T-helper 1 cell treated with Interleukin-12 subunit alpha and Interleukin-12 subunit beta and Interleukin-4 antibody, amounts not matched to agents 30 μg/mL and 1 μg/mL, for 36 hours (primary cell): ENCODE measurements at regions not wholly inside any gene's neighbourhood (a gene's known extent, or its start where the extent isn't known, plus 50 kb on each side); places are given as distances from the start of the nearest gene placed in this dataset.
"Not testable (repeated sequence)": the region's sequence is repeated elsewhere in the genome, so short reads cannot be mapped to it uniquely, and the experiment has no call there.

ENCODE experiments used
- H3K27ac Mint-ChIP-seq: one replicate; pipeline ENCODE4 v1.8.0; 2021; ENCODE audit warnings: mild to moderate bottlenecking, mixed read lengths
- H3K27me3 Mint-ChIP-seq: one replicate; pipeline ENCODE4 v1.8.0; 2021; ENCODE audit warnings: low read depth, mixed read lengths
- H3K36me3 Mint-ChIP-seq: one replicate; pipeline ENCODE4 v1.8.0; 2021; ENCODE audit warnings: low read depth, mixed read lengths
- H3K4me1 Mint-ChIP-seq: one replicate; pipeline ENCODE4 v1.8.0; 2021; ENCODE audit warnings: low read depth, mixed read lengths
- H3K4me3 Mint-ChIP-seq: one replicate; pipeline ENCODE4 v1.8.0; 2021; ENCODE audit warnings: mild to moderate bottlenecking, moderate library complexity, mixed read lengths
- H3K9me3 Mint-ChIP-seq: one replicate; pipeline ENCODE4 v1.8.0; 2021; ENCODE audit warnings: mixed read lengths

DNA sequence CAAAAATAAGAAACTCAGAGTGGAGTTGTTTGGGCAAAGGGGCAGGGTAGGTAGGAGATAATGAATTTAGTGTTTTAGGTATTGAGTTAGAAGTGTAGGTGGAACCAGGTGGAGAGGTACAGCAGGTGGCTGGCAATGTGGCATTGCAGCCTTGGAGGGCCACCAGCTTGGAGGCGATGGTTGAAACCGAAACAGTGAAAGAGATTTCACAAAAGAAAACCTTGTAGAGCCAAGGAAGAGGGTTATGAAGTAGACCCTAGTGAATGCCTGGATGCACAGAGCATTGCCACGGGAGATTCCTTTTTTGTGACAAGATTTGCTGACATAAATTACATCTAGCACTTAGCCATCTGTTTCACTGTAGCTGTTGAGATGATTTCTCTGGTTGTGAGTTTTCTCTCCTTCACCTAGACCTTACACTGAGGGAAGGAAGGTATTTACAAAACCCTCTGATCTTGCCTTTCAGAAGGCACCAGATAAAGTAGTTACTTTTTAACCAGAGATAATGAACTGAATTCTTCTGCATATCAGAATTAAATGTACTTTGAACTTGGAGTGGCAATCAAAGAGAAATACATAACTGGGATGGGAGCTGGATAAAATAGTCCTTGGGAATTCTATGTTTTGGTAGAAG is 104.1 kb upstream of the CASK start:
- Mint-ChIP-seq H3K4me3 (no peak overlapping the region), H3K4me1 (no peaks in the 10 kb centered on the region)

DNA sequence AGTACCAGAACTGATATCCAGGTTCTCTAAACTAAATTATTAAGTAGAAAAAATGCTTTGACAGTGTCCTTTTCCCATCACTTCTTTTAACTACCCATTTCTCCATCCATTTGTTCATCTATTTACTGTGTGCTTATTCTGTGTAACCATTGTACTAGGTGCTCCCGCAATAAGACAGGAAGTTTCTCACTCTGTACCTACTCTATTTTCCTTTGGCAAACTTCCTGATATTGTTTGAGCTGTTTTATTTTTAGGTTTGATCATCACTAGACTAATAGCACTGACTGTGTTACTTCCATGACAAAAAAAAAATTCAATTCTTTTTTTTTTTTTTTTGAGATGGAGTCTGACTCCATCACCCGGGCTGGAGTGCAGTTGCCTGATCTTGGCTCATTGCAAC is 102.5 kb upstream of the CASK start:
- Mint-ChIP-seq H3K4me1 (no peaks in the 10 kb centered on the region), H3K27ac (no peak overlapping the region), H3K4me3 (no peak overlapping the region), H3K27me3 (peaks cover 6% of the 10 kb centered on the region), H3K9me3 (peaks cover 6% of the 10 kb centered on the region), H3K36me3 (no peaks in the 10 kb centered on the region)

More for the DNA sequence above, 104.1 kb upstream of the CASK start:
- H3K9me3 Mint-ChIP-seq = peaks cover 10% of the 10 kb centered on the region
- H3K36me3 Mint-ChIP-seq = no peaks in the 10 kb centered on the region
- peaks cover 6% of the 10 kb centered on the region for H3K27me3 Mint-ChIP-seq
- no peak overlapping the region for H3K27ac Mint-ChIP-seq

DNA sequence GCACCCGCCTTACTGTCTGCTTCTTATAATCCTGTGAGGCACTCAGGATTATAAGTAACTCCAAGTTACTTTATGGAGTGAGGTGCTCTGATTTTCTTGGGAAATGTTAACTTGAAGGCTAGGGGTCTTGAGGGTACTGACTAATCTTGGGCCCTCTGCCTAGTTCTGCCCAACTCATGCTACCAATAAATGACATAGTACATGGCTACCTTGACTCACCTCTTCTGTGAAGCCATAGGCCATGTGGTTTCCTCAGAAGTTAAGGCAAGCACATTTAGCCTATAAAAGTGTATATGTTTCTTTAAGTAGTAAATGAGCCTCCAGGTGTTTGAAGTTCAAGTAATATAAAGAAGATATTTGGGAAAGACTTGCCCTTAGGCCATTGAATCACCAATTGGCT is 99.8 kb upstream of the CASK start:
- no peaks in the 10 kb centered on the region for H3K36me3 Mint-ChIP-seq
- peaks cover 6% of the 10 kb centered on the region for H3K4me1 Mint-ChIP-seq
- H3K9me3 Mint-ChIP-seq = peaks cover 6% of the 10 kb centered on the region
- no peak overlapping the region for H3K4me3 Mint-ChIP-seq
- H3K27ac Mint-ChIP-seq = no peak overlapping the region
- no peaks in the 10 kb centered on the region for H3K27me3 Mint-ChIP-seq

DNA sequence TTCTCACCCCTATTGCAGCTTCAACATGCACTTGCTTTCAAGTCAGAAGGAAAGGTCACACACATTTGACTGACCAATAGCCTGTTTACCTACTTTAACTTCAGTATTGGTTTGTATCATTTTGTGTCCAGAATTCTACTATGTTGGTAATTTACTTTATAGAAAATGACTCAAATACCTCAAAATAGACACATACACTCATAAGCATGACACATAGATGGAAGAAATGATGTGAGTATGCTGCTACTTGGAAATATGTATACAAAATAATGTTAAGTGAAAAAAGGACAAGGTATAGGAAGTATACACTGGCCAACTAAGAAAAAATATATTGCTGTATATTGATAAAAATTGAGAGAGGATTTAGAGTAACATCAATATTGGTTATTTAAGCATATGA is 98.8 kb upstream of the CASK start:
- H3K36me3 Mint-ChIP-seq = no peaks in the 10 kb centered on the region
- no peak overlapping the region for H3K4me3 Mint-ChIP-seq
- peaks cover 6% of the 10 kb centered on the region for H3K9me3 Mint-ChIP-seq
- H3K27ac Mint-ChIP-seq = no peak overlapping the region
- H3K27me3 Mint-ChIP-seq = no peaks in the 10 kb centered on the region
- peaks cover 6% of the 10 kb centered on the region for H3K4me1 Mint-ChIP-seq

DNA sequence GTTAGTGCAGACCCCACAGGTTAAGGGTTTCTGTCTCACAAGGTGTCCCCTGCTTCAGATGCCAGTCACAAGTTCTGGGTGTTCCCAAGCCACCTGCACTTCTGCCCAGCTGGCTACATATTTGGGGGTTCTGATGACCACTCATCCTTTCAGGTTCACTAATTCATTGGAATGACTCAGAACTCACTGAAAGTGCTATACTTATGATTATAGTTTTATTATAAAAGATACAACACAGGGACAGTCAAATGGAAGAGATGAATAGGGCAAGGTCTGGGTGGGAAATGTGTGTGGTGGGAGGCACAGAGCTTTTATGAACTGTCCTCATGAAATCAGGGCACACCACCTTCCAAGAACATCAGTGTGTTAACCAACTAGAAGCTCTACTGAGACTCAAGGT is 97.7 kb upstream of the CASK start:
- H3K27me3 Mint-ChIP-seq = no peaks in the 10 kb centered on the region
- H3K4me3 Mint-ChIP-seq = no peak overlapping the region
- H3K27ac Mint-ChIP-seq = no peak overlapping the region
- H3K9me3 Mint-ChIP-seq = peaks cover 6% of the 10 kb centered on the region
- H3K4me1 Mint-ChIP-seq = peaks cover 6% of the 10 kb centered on the region
- no peaks in the 10 kb centered on the region for H3K36me3 Mint-ChIP-seq

DNA sequence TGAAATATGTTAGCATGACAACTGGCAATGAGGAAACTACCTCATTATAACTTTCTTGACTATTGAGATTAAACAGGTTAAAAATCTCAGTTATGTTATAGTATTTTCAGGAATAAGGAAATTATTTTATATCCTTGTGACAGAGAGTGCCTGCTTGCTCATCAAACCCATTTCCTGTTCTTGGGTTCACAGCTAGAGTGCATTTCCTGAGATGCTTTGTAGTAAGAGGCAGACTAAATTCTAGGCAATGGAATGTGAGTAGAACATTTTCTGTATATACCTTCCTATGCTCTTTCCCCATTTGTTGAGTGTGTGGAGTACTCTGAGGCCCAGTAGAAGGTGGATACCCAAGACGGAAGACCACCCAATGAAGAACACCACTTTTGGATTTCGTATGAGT is 96.9 kb upstream of the CASK start:
- H3K27ac Mint-ChIP-seq = no peak overlapping the region
- no peaks in the 10 kb centered on the region for H3K36me3 Mint-ChIP-seq
- no peak overlapping the region for H3K4me3 Mint-ChIP-seq
- peaks cover 6% of the 10 kb centered on the region for H3K4me1 Mint-ChIP-seq
- H3K9me3 Mint-ChIP-seq = peaks cover 6% of the 10 kb centered on the region
- H3K27me3 Mint-ChIP-seq = no peaks in the 10 kb centered on the region

DNA sequence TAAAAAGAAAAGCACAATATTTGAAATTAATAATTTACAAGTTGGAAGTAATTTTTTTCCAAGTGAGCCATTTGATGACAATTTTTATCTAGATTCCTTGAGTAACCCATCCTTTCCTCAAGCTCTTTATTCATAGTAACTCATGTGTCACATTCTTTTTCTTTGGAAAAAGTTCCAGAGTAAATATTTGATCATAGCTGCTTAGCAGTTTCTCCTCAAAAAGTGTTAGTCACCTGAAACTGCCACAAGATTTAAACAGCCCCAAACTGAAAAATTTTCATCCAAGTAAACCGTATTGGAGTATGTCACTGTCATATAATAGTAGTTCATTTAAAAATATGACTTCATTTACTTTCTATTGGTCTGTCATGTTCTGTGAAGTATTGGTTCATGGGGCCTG is 94.6 kb upstream of the CASK start:
- Mint-ChIP-seq H3K4me3 (no peak overlapping the region), H3K27me3 (no peaks in the 10 kb centered on the region), H3K36me3 (no peaks in the 10 kb centered on the region), H3K27ac (no peak overlapping the region), H3K9me3 (no peaks in the 10 kb centered on the region), H3K4me1 (peaks cover 6% of the 10 kb centered on the region)

DNA sequence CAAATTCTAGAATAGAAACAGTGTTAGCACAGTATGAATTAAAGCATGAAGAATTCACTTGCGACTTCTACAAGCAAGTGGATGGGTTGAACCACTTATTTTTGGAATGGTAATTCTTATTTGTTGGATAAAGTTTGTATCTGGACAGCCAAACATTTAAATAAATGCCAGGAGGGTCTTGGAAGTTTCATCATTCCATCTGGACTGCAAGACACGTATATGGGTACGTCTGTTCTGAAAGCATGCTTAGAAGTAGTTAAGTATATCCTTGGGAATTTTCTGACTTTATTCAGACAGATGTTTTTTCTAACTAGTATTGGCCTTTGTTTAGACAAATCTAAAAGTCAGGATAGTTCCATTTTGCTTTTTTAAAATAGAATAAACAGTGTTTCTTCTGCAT is 77.5 kb upstream of the CASK start:
- H3K27me3 Mint-ChIP-seq = peaks cover 3% of the 10 kb centered on the region
- no peak overlapping the region for H3K4me3 Mint-ChIP-seq
- no peaks in the 10 kb centered on the region for H3K4me1 Mint-ChIP-seq
- H3K9me3 Mint-ChIP-seq = peaks cover 3% of the 10 kb centered on the region
- H3K36me3 Mint-ChIP-seq = no peaks in the 10 kb centered on the region
- H3K27ac Mint-ChIP-seq = no peak overlapping the region

DNA sequence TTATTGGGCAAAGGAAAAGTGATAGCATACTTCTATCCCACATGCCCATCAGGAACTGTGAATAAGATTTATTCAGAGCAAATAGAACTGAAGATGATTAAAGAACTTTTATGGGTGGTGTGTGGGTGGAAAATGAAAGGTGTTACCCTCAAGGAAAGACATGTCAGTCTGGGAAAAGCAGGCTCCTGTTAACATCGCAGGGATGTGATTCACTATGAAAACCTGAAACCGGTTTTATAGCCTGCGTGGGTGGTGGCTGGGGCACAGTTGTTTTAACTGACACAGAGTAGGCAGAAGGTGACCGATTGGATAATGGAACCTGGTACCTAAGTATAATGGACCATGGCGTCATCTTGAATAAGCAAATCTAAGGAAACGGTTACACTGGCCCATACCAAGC is 61.3 kb upstream of the CASK start:
- Mint-ChIP-seq H3K27ac (no peak overlapping the region), H3K9me3 (peaks cover 4% of the 10 kb centered on the region), H3K27me3 (no peaks in the 10 kb centered on the region), H3K4me1 (no peaks in the 10 kb centered on the region), H3K4me3 (no peak overlapping the region), H3K36me3 (no peaks in the 10 kb centered on the region)

DNA sequence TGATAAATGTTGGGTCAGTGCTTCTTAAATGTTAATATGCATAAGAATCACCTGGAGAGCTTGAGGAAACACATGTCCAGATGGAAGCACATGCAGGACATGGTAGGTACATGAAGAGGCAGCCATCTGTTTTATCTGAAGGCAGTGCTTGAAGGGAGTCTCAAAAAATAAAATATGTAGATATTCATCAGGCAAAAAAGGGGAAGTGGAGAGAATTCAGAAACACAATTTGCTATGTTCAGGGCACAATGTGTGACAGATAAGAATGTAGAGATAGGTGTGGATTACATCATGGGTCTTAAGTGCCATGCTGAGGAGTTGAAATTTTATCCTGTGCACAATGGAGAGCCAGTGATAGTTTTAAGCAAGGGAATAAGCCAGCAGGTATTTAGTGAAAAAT is 59.6 kb upstream of the CASK start:
- Mint-ChIP-seq H3K4me1 (no peaks in the 10 kb centered on the region), H3K27me3 (peaks cover 3% of the 10 kb centered on the region), H3K27ac (no peak overlapping the region), H3K36me3 (no peaks in the 10 kb centered on the region), H3K4me3 (no peak overlapping the region), H3K9me3 (peaks cover 4% of the 10 kb centered on the region)

DNA sequence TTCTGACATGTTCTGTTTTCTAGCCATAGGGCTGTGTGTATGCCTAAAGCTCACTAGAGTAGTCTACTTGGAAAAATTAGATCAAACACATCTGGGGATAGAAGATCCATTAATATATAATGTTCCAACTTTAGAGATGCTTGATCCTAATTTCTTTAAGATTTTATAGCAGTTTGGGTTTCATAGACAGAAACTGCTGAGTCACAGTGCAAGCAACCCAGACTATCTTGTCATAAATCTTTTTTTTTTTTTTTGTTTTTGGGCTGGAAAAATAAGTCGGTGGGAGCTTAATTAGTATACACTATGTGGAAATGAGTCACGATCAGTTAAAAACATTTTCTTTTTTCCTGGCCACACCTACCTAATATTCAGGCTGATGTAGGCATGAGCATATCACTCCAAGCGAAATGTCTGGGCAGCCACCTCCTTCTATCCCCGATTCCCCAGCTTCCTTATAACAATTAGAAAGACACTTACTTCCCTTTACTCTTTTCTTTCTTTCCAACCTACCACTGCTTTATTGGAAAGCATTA is 58.2 kb upstream of the CASK start:
- Mint-ChIP-seq H3K9me3 (peaks cover 4% of the 10 kb centered on the region), H3K27me3 (peaks cover 10% of the 10 kb centered on the region), H3K36me3 (no peaks in the 10 kb centered on the region), H3K4me3 (no peak overlapping the region), H3K4me1 (no peaks in the 10 kb centered on the region), H3K27ac (no peak overlapping the region)

DNA sequence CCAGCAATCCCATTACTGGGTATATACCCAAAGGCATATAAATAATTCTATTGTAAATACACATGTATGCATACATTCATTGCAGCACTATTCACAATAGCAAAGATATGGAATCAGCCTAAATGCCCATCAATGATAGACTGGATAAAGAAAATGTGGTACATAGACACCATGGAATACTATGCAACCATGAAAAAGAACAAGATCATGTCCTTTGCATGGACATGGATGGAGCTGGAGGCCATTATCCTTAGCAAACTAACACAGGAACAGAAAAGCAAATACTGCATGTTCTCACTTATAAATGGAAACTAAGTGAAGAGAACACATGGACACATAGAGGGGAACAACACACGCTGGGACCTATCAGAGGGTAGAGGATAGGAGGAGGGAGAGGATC is 51.3 kb upstream of the CASK start:
- H3K27ac Mint-ChIP-seq, H3K36me3 Mint-ChIP-seq, H3K4me1 Mint-ChIP-seq, H3K4me3 Mint-ChIP-seq: not testable (repeated sequence)
- peaks cover 10% of the 10 kb centered on the region for H3K27me3 Mint-ChIP-seq
- peaks cover 20% of the 10 kb centered on the region for H3K9me3 Mint-ChIP-seq

DNA sequence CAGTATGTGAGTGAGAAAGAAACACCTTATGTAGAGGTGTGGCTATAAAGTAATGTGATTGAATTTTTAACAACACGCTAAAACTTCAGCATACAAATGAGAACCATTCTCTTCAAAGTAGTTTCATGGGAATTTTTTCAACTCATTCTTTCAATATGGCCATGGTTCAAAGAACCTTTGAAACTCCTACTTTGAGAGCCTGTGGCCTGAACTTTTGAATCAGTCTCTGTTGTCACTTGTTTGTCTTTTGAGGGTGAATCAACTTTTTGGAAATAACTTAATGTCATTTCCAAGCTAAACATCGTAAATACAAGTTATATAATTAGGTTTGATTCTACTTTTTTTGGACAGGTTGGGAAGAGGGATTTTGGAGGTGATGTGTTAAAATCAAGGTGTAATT is 49.9 kb upstream of the CASK start:
- H3K9me3 Mint-ChIP-seq = peaks cover 18% of the 10 kb centered on the region
- no peak overlapping the region for H3K27ac Mint-ChIP-seq
- no peaks in the 10 kb centered on the region for H3K36me3 Mint-ChIP-seq
- peaks cover 9% of the 10 kb centered on the region for H3K27me3 Mint-ChIP-seq
- no peaks in the 10 kb centered on the region for H3K4me1 Mint-ChIP-seq
- no peak overlapping the region for H3K4me3 Mint-ChIP-seq
